ENCODE measurements at regions not wholly inside any gene's neighbourhood (a gene's known extent, or its start where the extent isn't known, plus 50 kb on each side); places are given as distances from the start of the nearest gene placed in this dataset.

DNA sequence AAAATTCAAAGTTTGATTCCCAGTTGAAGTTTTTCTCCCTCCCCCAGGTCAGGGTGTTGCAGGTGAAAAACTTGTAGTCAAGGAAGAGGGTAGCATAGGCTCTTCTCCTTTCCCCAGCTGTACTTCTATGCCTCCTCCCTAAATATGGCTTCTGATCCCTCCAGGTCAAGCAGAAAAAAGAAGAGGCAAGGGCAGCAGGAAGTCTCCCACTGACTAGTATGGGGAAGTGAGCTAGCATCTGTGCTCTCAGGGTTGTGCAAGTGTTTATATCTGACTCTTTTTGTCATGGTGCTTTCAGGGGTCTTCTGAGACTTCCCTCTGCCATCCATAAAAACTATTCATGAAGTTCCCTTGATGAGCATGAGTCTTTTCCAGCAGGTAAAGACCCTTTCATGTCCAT lies 76.0 kb downstream of the ATPSCKMT start:
- TF ChIP-seq, protein P1, sequence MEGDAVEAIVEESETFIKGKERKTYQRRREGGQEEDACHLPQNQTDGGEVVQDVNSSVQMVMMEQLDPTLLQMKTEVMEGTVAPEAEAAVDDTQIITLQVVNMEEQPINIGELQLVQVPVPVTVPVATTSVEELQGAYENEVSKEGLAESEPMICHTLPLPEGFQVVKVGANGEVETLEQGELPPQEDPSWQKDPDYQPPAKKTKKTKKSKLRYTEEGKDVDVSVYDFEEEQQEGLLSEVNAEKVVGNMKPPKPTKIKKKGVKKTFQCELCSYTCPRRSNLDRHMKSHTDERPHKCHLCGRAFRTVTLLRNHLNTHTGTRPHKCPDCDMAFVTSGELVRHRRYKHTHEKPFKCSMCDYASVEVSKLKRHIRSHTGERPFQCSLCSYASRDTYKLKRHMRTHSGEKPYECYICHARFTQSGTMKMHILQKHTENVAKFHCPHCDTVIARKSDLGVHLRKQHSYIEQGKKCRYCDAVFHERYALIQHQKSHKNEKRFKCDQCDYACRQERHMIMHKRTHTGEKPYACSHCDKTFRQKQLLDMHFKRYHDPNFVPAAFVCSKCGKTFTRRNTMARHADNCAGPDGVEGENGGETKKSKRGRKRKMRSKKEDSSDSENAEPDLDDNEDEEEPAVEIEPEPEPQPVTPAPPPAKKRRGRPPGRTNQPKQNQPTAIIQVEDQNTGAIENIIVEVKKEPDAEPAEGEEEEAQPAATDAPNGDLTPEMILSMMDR (IDR thresholded peaks at IDR 0.05; ENCODE audit: insufficient read depth, low read depth, low read length, missing control alignments): no peak
- H3K4me3 ChIP-seq (ENCODE audit: low read depth, low read length): no peak overlapping the region
- DNase-seq (ENCODE audit: low read depth): no peak

DNA sequence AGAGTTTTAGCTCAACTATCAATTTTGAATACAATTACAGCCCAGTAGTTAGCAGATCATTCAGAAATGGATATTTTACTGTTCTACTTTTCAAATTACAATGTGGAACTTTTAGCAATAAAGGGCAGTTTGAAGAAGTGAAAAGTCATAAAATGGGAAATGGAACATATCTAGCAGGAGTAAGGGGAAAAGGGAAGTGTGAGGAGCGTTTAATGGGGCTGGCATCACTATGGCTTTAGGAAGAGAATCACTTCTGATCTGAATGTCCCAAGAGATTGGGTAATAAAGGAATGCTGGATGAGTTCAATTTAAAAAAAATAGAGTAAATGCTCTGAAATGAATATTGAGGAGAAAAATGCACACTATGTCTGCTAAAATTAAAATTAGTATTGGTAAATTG lies 77.4 kb downstream of the ATPSCKMT start:
- DNase-seq (ENCODE audit: low read depth): no peak
- H3K4me3 ChIP-seq (ENCODE audit: low read depth, low read length): no peak overlapping the region

DNA sequence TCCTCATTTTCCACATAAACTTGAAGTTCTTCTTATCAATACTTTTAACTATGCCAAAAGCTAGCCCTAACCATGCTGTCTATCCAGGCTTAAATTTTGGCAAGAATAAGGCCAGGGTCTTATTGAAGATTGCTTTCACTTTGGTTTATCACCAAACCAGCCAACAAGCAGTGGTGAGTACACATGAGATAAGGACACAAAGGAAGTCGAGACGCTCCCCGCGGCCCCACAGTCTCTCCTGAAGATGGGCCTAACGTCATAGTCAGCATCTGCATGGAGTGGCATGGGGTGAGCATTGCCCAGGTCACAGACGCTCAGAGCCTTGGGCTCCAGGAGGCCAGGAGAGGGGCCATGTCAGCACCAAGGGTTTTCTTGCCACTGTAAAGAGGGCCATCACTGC lies 80.3 kb downstream of the ATPSCKMT start:
- no peak for DNase-seq (ENCODE audit: low read depth)
- no peak overlapping the region for H3K4me3 ChIP-seq (ENCODE audit: low read depth, low read length)
- TF ChIP-seq, protein P1 (IDR thresholded peaks at IDR 0.05; ENCODE audit: insufficient read depth, low read depth, low read length, missing control alignments): no peak

More for the DNA sequence above, 77.4 kb downstream of the ATPSCKMT start:
- TF ChIP-seq, protein P1 (IDR thresholded peaks at IDR 0.05; ENCODE audit: insufficient read depth, low read depth, low read length, missing control alignments): no peak

DNA sequence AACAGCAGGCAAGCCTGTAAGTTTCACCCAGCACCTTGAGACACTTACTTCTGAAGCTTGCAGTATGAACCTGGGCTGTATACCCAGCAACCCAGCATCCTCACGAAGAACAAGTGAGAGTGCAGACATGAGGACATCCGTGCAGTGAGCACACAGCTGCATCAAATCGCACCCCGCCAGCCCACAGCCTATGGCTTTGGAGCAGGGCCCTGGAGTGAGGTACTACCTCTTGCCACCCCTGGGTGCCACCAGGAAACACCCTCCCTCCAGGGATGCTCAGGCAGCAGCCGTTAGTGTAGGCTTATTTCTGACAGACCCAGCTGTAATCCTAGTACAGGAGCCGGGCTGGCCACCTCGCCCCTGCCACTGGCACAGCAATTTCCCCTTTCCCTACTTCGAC lies 81.4 kb downstream of the ATPSCKMT start:
- no peak overlapping the region for H3K4me3 ChIP-seq (ENCODE audit: low read depth, low read length)
- TF ChIP-seq, protein P1 (IDR thresholded peaks at IDR 0.05; ENCODE audit: insufficient read depth, low read depth, low read length, missing control alignments): no peak
- no peak for DNase-seq (ENCODE audit: low read depth)

DNA sequence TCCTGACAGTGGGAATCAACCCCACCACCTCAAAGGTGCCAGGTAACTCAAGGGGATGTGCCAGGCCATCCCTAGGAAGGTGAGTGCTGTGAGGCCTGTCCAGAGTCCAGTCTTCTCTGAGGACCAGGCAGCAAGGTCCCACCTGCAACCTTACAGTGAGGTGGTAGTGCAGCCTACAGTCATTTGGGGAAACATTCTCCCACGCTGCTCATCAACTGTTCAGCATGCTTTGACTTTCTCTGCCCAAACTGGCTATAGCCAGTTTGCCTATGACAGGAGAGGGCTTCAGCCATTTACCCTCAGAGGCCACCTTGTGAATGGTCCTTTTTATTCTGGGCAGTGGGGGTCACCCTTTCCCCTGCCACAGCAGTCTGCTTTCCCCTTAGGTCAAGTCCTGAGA lies 81.9 kb downstream of the ATPSCKMT start:
- DNase-seq (ENCODE audit: low read depth): no peak
- H3K4me3 ChIP-seq (ENCODE audit: low read depth, low read length): no peak overlapping the region
- TF ChIP-seq, protein P1 (IDR thresholded peaks at IDR 0.05; ENCODE audit: insufficient read depth, low read depth, low read length, missing control alignments): no peak

DNA sequence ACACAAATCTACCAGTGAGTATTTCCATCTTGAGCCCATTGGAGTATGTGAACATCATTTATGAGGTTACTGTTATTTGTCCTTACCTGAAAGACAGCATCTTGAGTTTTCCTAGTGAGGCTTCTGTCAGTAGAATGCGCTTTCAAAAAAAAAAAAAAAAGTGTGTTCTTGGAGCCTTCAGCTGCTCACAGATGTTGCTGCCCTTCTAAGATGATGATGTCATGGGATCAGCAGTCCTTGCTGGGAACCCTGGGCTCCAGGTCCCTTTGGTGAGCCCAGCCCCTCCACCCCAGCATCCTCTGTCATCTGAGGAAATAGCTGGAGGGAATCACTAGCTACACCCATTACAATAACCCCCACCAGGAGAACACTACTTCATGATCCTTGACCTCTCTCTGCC lies 83.3 kb downstream of the ATPSCKMT start:
- DNase-seq (ENCODE audit: low read depth): no peak
- no peak overlapping the region for H3K4me3 ChIP-seq (ENCODE audit: low read depth, low read length)
- TF ChIP-seq, protein P1 (IDR thresholded peaks at IDR 0.05; ENCODE audit: insufficient read depth, low read depth, low read length, missing control alignments): no peak

DNA sequence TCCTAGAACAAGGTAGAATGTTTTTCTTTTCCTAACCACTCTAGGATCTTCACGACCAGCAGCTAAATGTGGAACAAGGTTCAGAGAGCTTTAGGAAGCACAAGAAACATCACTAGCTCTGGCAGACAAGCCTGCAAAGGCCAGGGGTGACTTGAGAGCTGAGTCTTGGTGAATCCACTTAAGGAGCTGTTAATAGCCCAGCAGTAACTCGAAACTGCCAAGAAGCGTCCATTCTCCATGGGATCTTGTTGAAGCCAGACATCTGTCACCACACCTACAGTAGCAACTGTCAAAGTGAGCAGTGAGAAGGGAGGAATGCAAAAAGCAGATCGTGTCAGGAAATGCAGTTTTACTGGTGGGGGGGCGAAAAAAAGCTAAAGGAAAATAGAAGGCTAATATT lies 87.2 kb downstream of the ATPSCKMT start:
- DNase-seq (ENCODE audit: low read depth): no peak
- no peak overlapping the region for H3K4me3 ChIP-seq (ENCODE audit: low read depth, low read length)
- TF ChIP-seq, protein P1 (IDR thresholded peaks at IDR 0.05; ENCODE audit: insufficient read depth, low read depth, low read length, missing control alignments): no peak
